Esophagus muscularis mucosa (tissue), 4 donors: ENCODE measurements at regions not wholly inside any gene's neighbourhood (a gene's known extent, or its start where the extent isn't known, plus 50 kb on each side); places are given as distances from the start of the nearest gene placed in this dataset.

Source experiments
- DNase-seq: peaks from one replicate; pipeline ENCODE4 v3.0.0-alpha.2; 2017; ENCODE audit errors: extremely low spot score
- H3K27ac ChIP-seq, 4 donors: fragments of 200-600 bp; sonication (generic); replicated peaks in 1 of 4; 1 replicate in 3 of 4; 2 replicates in 1 of 4; pipeline ENCODE4 v1.5.1; 2016 to 2019; ENCODE audit warnings: mild to moderate bottlenecking in 1 of 4
- H3K27me3 ChIP-seq, 4 donors: fragments of 200-600 bp; sonication (generic); one replicate each; pipeline versions ENCODE4 v1.5.1 to v1.6.0; 2016 to 2019
- H3K36me3 ChIP-seq, 4 donors: fragments of 200-600 bp; sonication (generic); one replicate each; pipeline ENCODE4 v1.5.1; 2016 to 2019
- H3K4me1 ChIP-seq, 4 donors: fragments of 200-600 bp; sonication (generic); one replicate each; pipeline ENCODE4 v1.5.1; 2016 to 2019
- H3K4me3 ChIP-seq, 4 donors: fragments of 200-600 bp; sonication (generic); 1 replicate in 2 of 4; 2 replicates in 2 of 4; pipeline ENCODE4 v1.5.1; 2016 to 2019; ENCODE audit warnings: mild to moderate bottlenecking in 4 of 4, moderate library complexity in 1 of 4
- H3K9me3 ChIP-seq, 4 donors: fragments of 200-600 bp; sonication (generic); 1 replicate in 3 of 4; 2 replicates in 1 of 4; pipeline ENCODE4 v1.5.1; 2016 to 2019
- EP300 ChIP-seq: sonication (generic); formaldehyde crosslinking; IDR thresholded peaks from one replicate; pipeline ENCODE4 v1.6.1; 2017; ENCODE audit warnings: antibody characterized with exemption
- POLR2A ChIP-seq: fragments of 450-650 bp; IDR thresholded peaks from one replicate; pipeline ENCODE4 v1.6.1; 2017; ENCODE audit warnings: antibody characterized with exemption, moderate library complexity, mild to moderate bottlenecking, low read depth
- POLR2AphosphoS5 ChIP-seq, 2 donors: sonication (generic); formaldehyde crosslinking; IDR thresholded peaks; one replicate each; pipeline ENCODE4 v1.6.1; 2017; ENCODE audit warnings: antibody characterized with exemption in 2 of 2
- WGBS: methylation state at CpG from one replicate; pipeline ENCODE4 v1.1.5; 2018; 5-methylcytosine and 5-hydroxymethylcytosine counted together
- intact Hi-C: fragments of 100-400 bp; cut with DNase I; formaldehyde crosslinking; loops from one replicate; pipeline ENCODE4 v1.15.1; 2023
- TF ChIP-seq, protein P1 (sequence below), 3 experiments: fragments of 200-600 bp in 2 of 3; fragments of 450-650 bp in 1 of 3; sonication (generic) in 2 of 3; IDR thresholded peaks; one replicate each; pipeline ENCODE4 v1.5.1; 2017 to 2019; ENCODE audit warnings: antibody characterized with exemption in 3 of 3, mild to moderate bottlenecking in 2 of 3, moderate library complexity in 1 of 3

- H3K36me3 ChIP-seq: no peaks in the 10 kb centered on the region
- TF ChIP-seq POLR2A (no peak), POLR2AphosphoS5 (IDR thresholded peaks at IDR 0.05) (no peak), EP300 (no peak)
- TF ChIP-seq, protein P1, sequence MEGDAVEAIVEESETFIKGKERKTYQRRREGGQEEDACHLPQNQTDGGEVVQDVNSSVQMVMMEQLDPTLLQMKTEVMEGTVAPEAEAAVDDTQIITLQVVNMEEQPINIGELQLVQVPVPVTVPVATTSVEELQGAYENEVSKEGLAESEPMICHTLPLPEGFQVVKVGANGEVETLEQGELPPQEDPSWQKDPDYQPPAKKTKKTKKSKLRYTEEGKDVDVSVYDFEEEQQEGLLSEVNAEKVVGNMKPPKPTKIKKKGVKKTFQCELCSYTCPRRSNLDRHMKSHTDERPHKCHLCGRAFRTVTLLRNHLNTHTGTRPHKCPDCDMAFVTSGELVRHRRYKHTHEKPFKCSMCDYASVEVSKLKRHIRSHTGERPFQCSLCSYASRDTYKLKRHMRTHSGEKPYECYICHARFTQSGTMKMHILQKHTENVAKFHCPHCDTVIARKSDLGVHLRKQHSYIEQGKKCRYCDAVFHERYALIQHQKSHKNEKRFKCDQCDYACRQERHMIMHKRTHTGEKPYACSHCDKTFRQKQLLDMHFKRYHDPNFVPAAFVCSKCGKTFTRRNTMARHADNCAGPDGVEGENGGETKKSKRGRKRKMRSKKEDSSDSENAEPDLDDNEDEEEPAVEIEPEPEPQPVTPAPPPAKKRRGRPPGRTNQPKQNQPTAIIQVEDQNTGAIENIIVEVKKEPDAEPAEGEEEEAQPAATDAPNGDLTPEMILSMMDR (IDR thresholded peaks at IDR 0.05): no peak
- H3K4me1 ChIP-seq: no peaks in the 10 kb centered on the region
- H3K27me3 ChIP-seq: no peaks in the 10 kb centered on the region
- H3K4me3 ChIP-seq: no peak overlapping the region
- H3K9me3 ChIP-seq: no peaks in the 10 kb centered on the region
- intact Hi-C loops: no loop called here
- H3K27ac ChIP-seq: no peak overlapping the region
- no peak for DNase-seq
- 94% methylated on average over 2 of the region's 2 CpGs for WGBS
These were observed 145.0 kb upstream of the MITF start for GRCh38 chr3:69594286-69594685.

DNA sequence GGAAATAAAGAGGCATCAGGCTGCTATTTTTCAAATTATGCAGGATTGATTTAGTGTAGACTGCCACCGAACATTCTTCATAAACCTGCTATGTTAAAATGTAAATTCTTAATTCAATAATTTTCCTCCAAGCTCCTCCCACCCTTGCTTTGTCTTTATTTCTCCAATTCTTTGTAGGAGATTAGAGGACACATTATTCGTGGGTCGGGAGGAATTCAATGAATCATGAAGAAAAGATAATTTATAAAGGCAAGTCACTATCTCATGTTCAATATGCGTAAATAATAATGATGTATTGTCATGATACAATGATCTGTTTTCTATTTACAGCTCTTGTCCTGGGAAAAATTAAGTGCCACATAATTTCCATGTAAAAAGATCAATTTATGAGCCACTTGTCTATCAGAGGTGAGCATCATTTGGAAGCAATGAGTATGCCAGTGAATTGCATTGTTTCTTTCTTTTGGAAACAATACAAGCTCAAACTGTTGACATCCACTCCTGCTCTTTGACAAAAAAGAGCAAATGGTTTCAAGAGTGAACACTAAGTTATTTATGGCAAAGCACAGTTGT is 148.0 kb upstream of the MITF start:
- Histone ChIP-seq H3K4me1 (no peaks in the 10 kb centered on the region), H3K9me3 (peaks cover 6 to 20% (median 12%) of the 10 kb centered on the region in 4 donors), H3K27ac (no peak overlapping the region), H3K36me3 (no peaks in the 10 kb centered on the region), H3K27me3 (no peaks in the 10 kb centered on the region), H3K4me3 (no peak overlapping the region)
- no peak for DNase-seq
- TF ChIP-seq POLR2A (no peak), EP300 (no peak), POLR2AphosphoS5 (IDR thresholded peaks at IDR 0.05) (no peak)
- TF ChIP-seq, protein P1 (IDR thresholded peaks at IDR 0.05): no peak
- WGBS: 72% methylated on average over 4 of the region's 4 CpGs
- intact Hi-C loops: no loop called here

GRCh38 chr3:69590111-69590510 is 149.2 kb upstream of the MITF start:
- H3K36me3 ChIP-seq: no peaks in the 10 kb centered on the region
- TF ChIP-seq, protein P1 (IDR thresholded peaks at IDR 0.05): no peak
- TF ChIP-seq EP300 (no peak), POLR2AphosphoS5 (IDR thresholded peaks at IDR 0.05) (no peak), POLR2A (no peak)

DNA sequence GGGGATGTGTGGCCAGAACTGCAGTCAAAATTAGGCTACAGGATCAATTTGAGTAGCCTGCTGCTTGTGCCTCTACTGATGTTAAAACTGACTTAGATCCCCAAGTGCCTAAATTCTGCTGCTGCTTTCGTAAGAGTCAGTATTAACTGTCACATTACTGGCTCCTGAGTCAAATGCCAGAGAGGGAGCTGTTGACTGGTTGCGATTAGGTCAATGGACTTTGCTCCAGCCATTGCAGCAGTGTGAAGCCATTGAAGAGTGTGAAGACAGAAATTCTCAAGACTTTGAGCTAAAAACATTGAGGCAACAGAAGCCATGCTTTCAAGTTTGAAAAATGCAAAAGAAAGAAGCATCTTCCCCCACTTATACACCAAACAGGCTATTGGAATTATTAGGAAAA is 151.1 kb upstream of the MITF start:
- no peak overlapping the region for H3K4me3 ChIP-seq
- no peak for DNase-seq
- no peaks in the 10 kb centered on the region for H3K36me3 ChIP-seq
- no peaks in the 10 kb centered on the region for H3K27me3 ChIP-seq
- H3K4me1 ChIP-seq: no peaks in the 10 kb centered on the region
- 97% methylated on average over 2 of the region's 2 CpGs for WGBS
- TF ChIP-seq, protein P1 (IDR thresholded peaks at IDR 0.05): no peak
- no peak for TF ChIP-seq EP300
- no peak for TF ChIP-seq POLR2AphosphoS5 (IDR thresholded peaks at IDR 0.05)
- no peak for TF ChIP-seq POLR2A
- H3K9me3 ChIP-seq: peaks cover 6 to 24% (median 12%) of the 10 kb centered on the region in 4 donors
- intact Hi-C loops: no loop called here
- H3K27ac ChIP-seq: no peak overlapping the region

More at GRCh38 chr3:69590111-69590510, 149.2 kb upstream of the MITF start:
- no peak for DNase-seq
- Histone ChIP-seq H3K4me1 (no peaks in the 10 kb centered on the region), H3K27me3 (no peaks in the 10 kb centered on the region), H3K9me3 (peaks cover 6 to 24% (median 12%) of the 10 kb centered on the region in 4 donors), H3K27ac (no peak overlapping the region), H3K4me3 (no peak overlapping the region)
- intact Hi-C loops: no loop called here

DNA sequence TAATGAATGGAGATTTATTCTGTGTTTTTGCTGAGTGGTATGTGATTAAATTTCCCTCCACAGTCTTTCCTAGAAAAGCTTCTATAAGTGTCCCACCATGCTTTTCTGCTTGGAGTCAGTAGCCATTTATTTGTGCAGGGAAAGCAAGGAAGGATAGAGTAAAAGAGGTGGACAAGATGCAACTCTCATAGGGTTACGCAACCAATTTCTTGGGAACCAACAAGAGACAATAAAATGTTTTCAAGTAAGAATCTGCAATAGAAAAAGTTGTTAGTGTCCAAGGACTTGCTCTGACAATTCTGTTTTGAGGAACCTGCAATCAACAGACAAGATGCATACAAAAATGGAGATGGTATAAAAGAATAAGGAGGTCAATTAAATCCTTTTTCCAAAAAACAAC is 153.8 kb upstream of the MITF start:
- H3K4me3 ChIP-seq: no peak overlapping the region
- H3K4me1 ChIP-seq: no peaks in the 10 kb centered on the region
- intact Hi-C loops: no loop called here
- WGBS: 87% methylated on average over 1 of the region's 1 CpG
- no peaks in the 10 kb centered on the region for H3K27me3 ChIP-seq
- H3K36me3 ChIP-seq: no peaks in the 10 kb centered on the region
- peaks cover 6 to 24% (median 12%) of the 10 kb centered on the region in 4 donors for H3K9me3 ChIP-seq
- H3K27ac ChIP-seq: no peak overlapping the region
- TF ChIP-seq EP300 (no peak), POLR2AphosphoS5 (IDR thresholded peaks at IDR 0.05) (no peak), POLR2A (no peak)
- TF ChIP-seq, protein P1 (IDR thresholded peaks at IDR 0.05): no peak
- no peak for DNase-seq
